K562 (cell line): ENCODE measurements at regions not wholly inside any gene's neighbourhood (a gene's known extent, or its start where the extent isn't known, plus 50 kb on each side); places are given as distances from the start of the nearest gene placed in this dataset.

Experiments used
- BCL6 ChIP-seq: fragments of 250-450 bp; sonication (Bioruptor Pico); IDR thresholded peaks from 2 replicates; pipeline ENCODE4 v1.4.0; 2020
- CBX1 ChIP-seq: sonication (generic); IDR thresholded peaks from 2 replicates; pipeline ENCODE4 v1.6.1; 2016; ENCODE audit warnings: antibody characterized with exemption, low read depth, mild to moderate bottlenecking
- ERF ChIP-seq: fragments of 450-650 bp; formaldehyde crosslinking; IDR thresholded peaks from 2 replicates; pipeline ENCODE4 v1.4.0; 2020; ENCODE audit warnings: mild to moderate bottlenecking, mixed read lengths
- NFATC3 ChIP-seq: fragments of 450-650 bp; IDR thresholded peaks from 2 replicates; pipeline ENCODE4 v1.6.1; 2017; ENCODE audit warnings: mild to moderate bottlenecking
- SIN3B ChIP-seq: fragments of 450-650 bp; IDR thresholded peaks from 2 replicates; pipeline ENCODE4 v1.6.1; 2017; ENCODE audit warnings: low read depth, mild to moderate bottlenecking, moderate library complexity
- ZNF311 ChIP-seq: fragments of 250-450 bp; sonication (Bioruptor Pico); IDR thresholded peaks from 2 replicates; pipeline ENCODE4 v1.4.0; 2020; ENCODE audit warnings: mild to moderate bottlenecking, moderate library complexity
- ZNF699 ChIP-seq: fragments of 250-450 bp; sonication (Bioruptor Pico); IDR thresholded peaks from 2 replicates; pipeline ENCODE4 v1.8.0; 2021; ENCODE audit warnings: mild to moderate bottlenecking, moderate library complexity; ENCODE audit not compliant: insufficient replicate concordance
- TF ChIP-seq, protein P1 (sequence below): fragments of 250-450 bp; sonication (Bioruptor Pico); IDR thresholded peaks from 2 replicates; pipeline ENCODE4 v1.4.0; 2020
- TF ChIP-seq, protein P2 (sequence below): fragments of 250-450 bp; sonication (Bioruptor Pico); IDR thresholded peaks from 2 replicates; pipeline ENCODE4 v1.5.0; 2022; ENCODE audit warnings: mild to moderate bottlenecking
- TF ChIP-seq, protein P3 (sequence below), 2 experiments: fragments of 450-650 bp; IDR thresholded peaks; 2 replicates each; pipeline ENCODE4 v1.6.1; 2016
- TF ChIP-seq, protein P4 (sequence below), 2 experiments: fragments of 450-650 bp in 1 of 2; sonication (generic) in 1 of 2; formaldehyde crosslinking in 1 of 2; IDR thresholded peaks; 2 replicates each; pipeline versions ENCODE4 v1.7.1 to v1.9.0; 2016 to 2022; ENCODE audit warnings: inconsistent platforms in 1 of 2, mild to moderate bottlenecking in 1 of 2, missing genetic modification reagents in 1 of 2
- TF ChIP-seq, protein P5 (sequence below): fragments of 250-450 bp; sonication (Bioruptor Pico); IDR thresholded peaks from 2 replicates; pipeline ENCODE4 v1.5.0; 2021; ENCODE audit warnings: mild to moderate bottlenecking, borderline replicate concordance

DNA sequence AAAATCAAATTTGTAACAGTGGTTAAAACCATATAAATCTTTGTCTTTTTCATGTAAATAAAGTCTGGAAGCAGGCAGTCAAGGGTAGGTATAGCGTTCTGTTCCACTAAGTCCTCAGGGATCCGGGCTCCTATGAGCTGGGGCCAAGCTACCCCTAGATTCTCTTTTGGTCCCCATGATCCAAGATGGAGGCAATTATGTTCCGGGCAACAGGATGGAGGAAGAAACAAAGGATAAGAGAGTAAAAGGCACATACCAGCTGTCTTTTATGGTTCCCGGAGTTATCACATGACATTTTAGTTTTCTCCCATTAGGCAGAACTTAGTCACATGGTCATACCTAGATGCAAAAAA is 224.4 kb upstream of the NFE2L3 start (continued):
- TF ChIP-seq, protein P1, sequence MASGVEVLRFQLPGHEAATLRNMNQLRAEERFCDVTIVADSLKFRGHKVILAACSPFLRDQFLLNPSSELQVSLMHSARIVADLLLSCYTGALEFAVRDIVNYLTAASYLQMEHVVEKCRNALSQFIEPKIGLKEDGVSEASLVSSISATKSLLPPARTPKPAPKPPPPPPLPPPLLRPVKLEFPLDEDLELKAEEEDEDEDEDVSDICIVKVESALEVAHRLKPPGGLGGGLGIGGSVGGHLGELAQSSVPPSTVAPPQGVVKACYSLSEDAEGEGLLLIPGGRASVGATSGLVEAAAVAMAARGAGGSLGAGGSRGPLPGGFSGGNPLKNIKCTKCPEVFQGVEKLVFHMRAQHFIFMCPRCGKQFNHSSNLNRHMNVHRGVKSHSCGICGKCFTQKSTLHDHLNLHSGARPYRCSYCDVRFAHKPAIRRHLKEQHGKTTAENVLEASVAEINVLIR (CRISPR knock-in tag) = peak; percentile 34; the same call in 1 of the 2 replicates
- no peak for TF ChIP-seq NFATC3
- TF ChIP-seq CBX1 = no peak
- TF ChIP-seq, protein P2, sequence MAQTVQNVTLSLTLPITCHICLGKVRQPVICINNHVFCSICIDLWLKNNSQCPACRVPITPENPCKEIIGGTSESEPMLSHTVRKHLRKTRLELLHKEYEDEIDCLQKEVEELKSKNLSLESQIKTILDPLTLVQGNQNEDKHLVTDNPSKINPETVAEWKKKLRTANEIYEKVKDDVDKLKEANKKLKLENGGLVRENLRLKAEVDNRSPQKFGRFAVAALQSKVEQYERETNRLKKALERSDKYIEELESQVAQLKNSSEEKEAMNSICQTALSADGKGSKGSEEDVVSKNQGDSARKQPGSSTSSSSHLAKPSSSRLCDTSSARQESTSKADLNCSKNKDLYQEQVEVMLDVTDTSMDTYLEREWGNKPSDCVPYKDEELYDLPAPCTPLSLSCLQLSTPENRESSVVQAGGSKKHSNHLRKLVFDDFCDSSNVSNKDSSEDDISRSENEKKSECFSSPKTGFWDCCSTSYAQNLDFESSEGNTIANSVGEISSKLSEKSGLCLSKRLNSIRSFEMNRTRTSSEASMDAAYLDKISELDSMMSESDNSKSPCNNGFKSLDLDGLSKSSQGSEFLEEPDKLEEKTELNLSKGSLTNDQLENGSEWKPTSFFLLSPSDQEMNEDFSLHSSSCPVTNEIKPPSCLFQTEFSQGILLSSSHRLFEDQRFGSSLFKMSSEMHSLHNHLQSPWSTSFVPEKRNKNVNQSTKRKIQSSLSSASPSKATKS (CRISPR knock-in tag) = no peak
- peak; percentile 81; the same call in 1 of the 2 replicates for TF ChIP-seq ERF
- TF ChIP-seq, protein P3, sequence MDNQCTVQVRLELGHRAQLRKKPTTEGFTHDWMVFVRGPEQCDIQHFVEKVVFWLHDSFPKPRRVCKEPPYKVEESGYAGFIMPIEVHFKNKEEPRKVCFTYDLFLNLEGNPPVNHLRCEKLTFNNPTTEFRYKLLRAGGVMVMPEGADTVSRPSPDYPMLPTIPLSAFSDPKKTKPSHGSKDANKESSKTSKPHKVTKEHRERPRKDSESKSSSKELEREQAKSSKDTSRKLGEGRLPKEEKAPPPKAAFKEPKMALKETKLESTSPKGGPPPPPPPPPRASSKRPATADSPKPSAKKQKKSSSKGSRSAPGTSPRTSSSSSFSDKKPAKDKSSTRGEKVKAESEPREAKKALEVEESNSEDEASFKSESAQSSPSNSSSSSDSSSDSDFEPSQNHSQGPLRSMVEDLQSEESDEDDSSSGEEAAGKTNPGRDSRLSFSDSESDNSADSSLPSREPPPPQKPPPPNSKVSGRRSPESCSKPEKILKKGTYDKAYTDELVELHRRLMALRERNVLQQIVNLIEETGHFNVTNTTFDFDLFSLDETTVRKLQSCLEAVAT (IDR thresholded peaks at IDR 0.05) = no peak
- TF ChIP-seq ZNF699 = no peak
- TF ChIP-seq, protein P4, sequence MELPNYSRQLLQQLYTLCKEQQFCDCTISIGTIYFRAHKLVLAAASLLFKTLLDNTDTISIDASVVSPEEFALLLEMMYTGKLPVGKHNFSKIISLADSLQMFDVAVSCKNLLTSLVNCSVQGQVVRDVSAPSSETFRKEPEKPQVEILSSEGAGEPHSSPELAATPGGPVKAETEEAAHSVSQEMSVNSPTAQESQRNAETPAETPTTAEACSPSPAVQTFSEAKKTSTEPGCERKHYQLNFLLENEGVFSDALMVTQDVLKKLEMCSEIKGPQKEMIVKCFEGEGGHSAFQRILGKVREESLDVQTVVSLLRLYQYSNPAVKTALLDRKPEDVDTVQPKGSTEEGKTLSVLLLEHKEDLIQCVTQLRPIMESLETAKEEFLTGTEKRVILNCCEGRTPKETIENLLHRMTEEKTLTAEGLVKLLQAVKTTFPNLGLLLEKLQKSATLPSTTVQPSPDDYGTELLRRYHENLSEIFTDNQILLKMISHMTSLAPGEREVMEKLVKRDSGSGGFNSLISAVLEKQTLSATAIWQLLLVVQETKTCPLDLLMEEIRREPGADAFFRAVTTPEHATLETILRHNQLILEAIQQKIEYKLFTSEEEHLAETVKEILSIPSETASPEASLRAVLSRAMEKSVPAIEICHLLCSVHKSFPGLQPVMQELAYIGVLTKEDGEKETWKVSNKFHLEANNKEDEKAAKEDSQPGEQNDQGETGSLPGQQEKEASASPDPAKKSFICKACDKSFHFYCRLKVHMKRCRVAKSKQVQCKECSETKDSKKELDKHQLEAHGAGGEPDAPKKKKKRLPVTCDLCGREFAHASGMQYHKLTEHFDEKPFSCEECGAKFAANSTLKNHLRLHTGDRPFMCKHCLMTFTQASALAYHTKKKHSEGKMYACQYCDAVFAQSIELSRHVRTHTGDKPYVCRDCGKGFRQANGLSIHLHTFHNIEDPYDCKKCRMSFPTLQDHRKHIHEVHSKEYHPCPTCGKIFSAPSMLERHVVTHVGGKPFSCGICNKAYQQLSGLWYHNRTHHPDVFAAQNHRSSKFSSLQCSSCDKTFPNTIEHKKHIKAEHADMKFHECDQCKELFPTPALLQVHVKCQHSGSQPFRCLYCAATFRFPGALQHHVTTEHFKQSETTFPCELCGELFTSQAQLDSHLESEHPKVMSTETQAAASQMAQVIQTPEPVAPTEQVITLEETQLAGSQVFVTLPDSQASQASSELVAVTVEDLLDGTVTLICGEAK (IDR thresholded peaks at IDR 0.05) = no peak
- TF ChIP-seq, protein P4 (CRISPR knock-in tag; IDR thresholded peaks at IDR 0.05) = no peak
- TF ChIP-seq ZNF311 = peak; percentile 96
- 0 out of 2 replicates have a peak, but pooled peaks have one; percentile 58 for TF ChIP-seq BCL6 (CRISPR knock-in tag)
- TF ChIP-seq, protein P5, sequence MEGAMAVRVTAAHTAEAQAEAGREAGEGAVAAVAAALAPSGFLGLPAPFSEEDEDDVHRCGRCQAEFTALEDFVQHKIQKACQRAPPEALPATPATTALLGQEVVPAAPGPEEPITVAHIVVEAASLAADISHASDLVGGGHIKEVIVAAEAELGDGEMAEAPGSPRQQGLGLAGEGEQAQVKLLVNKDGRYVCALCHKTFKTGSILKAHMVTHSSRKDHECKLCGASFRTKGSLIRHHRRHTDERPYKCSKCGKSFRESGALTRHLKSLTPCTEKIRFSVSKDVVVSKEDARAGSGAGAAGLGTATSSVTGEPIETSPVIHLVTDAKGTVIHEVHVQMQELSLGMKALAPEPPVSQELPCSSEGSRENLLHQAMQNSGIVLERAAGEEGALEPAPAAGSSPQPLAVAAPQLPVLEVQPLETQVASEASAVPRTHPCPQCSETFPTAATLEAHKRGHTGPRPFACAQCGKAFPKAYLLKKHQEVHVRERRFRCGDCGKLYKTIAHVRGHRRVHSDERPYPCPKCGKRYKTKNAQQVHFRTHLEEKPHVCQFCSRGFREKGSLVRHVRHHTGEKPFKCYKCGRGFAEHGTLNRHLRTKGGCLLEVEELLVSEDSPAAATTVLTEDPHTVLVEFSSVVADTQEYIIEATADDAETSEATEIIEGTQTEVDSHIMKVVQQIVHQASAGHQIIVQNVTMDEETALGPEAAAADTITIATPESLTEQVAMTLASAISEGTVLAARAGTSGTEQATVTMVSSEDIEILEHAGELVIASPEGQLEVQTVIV = 0 out of 2 replicates have a peak, but pooled peaks have one; percentile 49
- no peak for TF ChIP-seq SIN3B
